Testis (tissue), 2 donors: ENCODE measurements at regions not wholly inside any gene's neighbourhood (a gene's known extent, or its start where the extent isn't known, plus 50 kb on each side); places are given as distances from the start of the nearest gene placed in this dataset.

Experiments used
- DNase-seq: peaks from one replicate; pipeline ENCODE4 v3.0.0-alpha.2; 2019
- H3K27ac ChIP-seq, 2 donors: fragments of 200-600 bp; sonication (generic); one replicate each; pipeline ENCODE4 v1.5.1; 2019
- H3K27me3 ChIP-seq: fragments of 200-600 bp; sonication (generic); one replicate; pipeline ENCODE4 v1.5.1; 2019
- H3K36me3 ChIP-seq: fragments of 200-600 bp; sonication (generic); one replicate; pipeline ENCODE4 v1.5.1; 2017; ENCODE audit warnings: low read depth; ENCODE audit errors: missing control alignments
- H3K4me1 ChIP-seq: fragments of 200-600 bp; sonication (generic); one replicate; pipeline ENCODE4 v1.5.1; 2019
- H3K4me3 ChIP-seq, 2 donors: fragments of 200-600 bp; sonication (generic); one replicate each; pipeline ENCODE4 v1.5.1; 2017 to 2019
- H3K9me3 ChIP-seq: fragments of 200-600 bp; sonication (generic); one replicate; pipeline ENCODE4 v1.5.1; 2017
- POLR2A ChIP-seq: fragments of 450-650 bp; IDR thresholded peaks from one replicate; pipeline ENCODE4 v1.6.1; 2017; ENCODE audit warnings: antibody characterized with exemption, mild to moderate bottlenecking, moderate library complexity
- WGBS, 2 donors: methylation state at CpG; one replicate each; pipeline ENCODE4 v1.1.5; 2018; 5-methylcytosine and 5-hydroxymethylcytosine counted together
- intact Hi-C: fragments of 100-400 bp; cut with DNase I; formaldehyde crosslinking; loops from one replicate; pipeline ENCODE4 v1.15.1; 2023; ENCODE audit warnings: low total_unique reads
- TF ChIP-seq, protein P1 (sequence below), 3 experiments: fragments of 450-650 bp in 2 of 3; fragments of 200-600 bp in 1 of 3; sonication (generic) in 1 of 3; IDR thresholded peaks; one replicate each; pipeline ENCODE4 v1.5.1; 2016 to 2019; ENCODE audit warnings: antibody characterized with exemption in 3 of 3, mild to moderate bottlenecking in 2 of 3, moderate library complexity in 1 of 3

DNA sequence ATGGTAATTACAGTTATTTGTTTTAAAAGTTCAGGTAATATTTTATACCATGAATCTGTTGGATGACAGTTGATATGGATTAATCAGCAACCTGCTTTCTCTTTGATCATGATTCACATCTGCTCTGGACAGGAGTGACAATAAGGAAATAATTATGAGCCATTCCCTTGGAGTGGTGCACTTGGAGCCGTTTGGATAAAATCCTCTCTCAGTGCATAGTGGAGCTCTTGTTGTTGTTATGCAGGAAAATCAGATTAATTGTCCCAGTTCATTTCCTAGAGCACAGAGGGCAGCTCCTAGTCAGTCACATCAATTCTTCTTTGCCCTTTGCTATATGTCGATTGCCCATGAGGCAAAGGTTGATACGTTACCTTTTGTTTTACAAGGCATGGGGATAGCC is 668.3 kb upstream of the NR3C2 start:
- H3K4me1 ChIP-seq = no peaks in the 10 kb centered on the region
- no peak for DNase-seq
- no peak overlapping the region for H3K27ac ChIP-seq
- intact Hi-C loops = no loop called here
- no peaks in the 10 kb centered on the region for H3K27me3 ChIP-seq
- TF ChIP-seq, protein P1, sequence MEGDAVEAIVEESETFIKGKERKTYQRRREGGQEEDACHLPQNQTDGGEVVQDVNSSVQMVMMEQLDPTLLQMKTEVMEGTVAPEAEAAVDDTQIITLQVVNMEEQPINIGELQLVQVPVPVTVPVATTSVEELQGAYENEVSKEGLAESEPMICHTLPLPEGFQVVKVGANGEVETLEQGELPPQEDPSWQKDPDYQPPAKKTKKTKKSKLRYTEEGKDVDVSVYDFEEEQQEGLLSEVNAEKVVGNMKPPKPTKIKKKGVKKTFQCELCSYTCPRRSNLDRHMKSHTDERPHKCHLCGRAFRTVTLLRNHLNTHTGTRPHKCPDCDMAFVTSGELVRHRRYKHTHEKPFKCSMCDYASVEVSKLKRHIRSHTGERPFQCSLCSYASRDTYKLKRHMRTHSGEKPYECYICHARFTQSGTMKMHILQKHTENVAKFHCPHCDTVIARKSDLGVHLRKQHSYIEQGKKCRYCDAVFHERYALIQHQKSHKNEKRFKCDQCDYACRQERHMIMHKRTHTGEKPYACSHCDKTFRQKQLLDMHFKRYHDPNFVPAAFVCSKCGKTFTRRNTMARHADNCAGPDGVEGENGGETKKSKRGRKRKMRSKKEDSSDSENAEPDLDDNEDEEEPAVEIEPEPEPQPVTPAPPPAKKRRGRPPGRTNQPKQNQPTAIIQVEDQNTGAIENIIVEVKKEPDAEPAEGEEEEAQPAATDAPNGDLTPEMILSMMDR (IDR thresholded peaks at IDR 0.05) = no peak
- TF ChIP-seq POLR2A = no peak
- H3K36me3 ChIP-seq = no peaks in the 10 kb centered on the region
- H3K4me3 ChIP-seq = no peak overlapping the region
- no peaks in the 10 kb centered on the region for H3K9me3 ChIP-seq
- 65 to 72% methylated on average over 3 of the region's 3 CpGs for WGBS, 2 donors

DNA sequence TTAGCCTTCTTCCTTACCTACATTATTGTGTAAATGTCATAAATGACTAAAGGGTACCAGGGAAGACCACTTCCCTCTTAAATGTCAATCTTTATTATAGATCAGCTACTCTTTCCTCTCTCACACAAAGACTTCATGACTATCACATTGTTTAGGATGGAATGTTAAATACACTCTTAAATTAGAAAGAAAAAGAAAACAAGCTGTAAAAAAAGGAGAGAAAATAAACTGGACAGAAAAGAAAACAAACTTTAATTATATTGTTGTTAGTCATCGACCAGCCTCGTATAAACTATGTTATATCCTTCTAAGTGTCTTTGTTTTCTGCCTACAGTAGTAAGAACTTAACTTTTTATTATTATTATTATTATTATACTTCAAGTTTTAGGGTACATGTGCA is 666.4 kb upstream of the NR3C2 start:
- TF ChIP-seq POLR2A = no peak
- TF ChIP-seq, protein P1 (IDR thresholded peaks at IDR 0.05) = no peak
- H3K27ac ChIP-seq = no peak overlapping the region
- no peak for DNase-seq
- no peaks in the 10 kb centered on the region for H3K36me3 ChIP-seq
- intact Hi-C loops = no loop called here
- H3K9me3 ChIP-seq = no peaks in the 10 kb centered on the region
- 86 to 88% methylated on average over 2 of the region's 2 CpGs for WGBS, 2 donors
- H3K27me3 ChIP-seq = no peaks in the 10 kb centered on the region
- no peaks in the 10 kb centered on the region for H3K4me1 ChIP-seq
- no peak overlapping the region for H3K4me3 ChIP-seq

DNA sequence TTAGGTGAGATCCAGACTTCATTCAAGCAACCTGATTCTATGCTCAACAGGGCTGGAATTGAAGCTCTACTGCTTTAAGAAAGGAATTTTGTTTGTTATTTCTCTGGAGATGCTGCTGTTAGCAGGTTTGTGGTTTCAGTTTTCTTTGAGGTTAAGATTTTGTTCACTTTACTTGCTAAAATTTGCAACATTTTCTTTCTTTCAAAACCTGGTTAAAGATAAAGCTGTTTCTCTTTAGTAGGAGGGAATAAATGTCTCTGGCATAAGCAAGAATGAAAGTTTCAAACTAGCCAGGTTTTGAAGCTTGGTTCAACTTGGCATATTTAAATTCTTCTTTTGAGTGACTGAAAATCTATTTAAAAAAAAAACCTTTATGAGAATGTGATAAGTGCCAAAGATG is 660.6 kb upstream of the NR3C2 start:
- no peak for DNase-seq
- Histone ChIP-seq H3K4me3 (no peak overlapping the region), H3K27me3 (no peaks in the 10 kb centered on the region), H3K9me3 (no peaks in the 10 kb centered on the region), H3K4me1 (no peaks in the 10 kb centered on the region), H3K27ac (no peak overlapping the region), H3K36me3 (no peaks in the 10 kb centered on the region)
- TF ChIP-seq, protein P1 (IDR thresholded peaks at IDR 0.05) = no peak
- TF ChIP-seq POLR2A = no peak
- intact Hi-C loops = no loop called here

DNA sequence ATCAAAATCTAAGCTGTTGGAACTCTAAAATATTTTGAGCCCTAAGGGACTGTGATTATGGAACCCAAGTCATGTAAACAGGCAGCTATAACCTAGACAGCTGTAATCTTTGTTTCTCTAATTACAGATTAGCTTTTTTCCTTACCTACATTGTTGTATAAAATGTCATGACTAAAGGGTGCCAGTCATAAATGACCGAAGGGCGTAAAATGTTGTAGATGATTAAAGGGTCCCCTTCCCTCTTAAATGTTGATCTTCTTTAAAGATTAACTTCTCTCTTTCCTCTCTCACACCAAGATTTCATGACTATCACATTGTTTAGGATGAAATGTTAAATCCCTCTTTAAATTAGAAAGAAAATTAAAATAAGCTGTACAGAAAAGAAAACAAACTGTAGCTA is 659.4 kb upstream of the NR3C2 start:
- TF ChIP-seq, protein P1 (IDR thresholded peaks at IDR 0.05) = no peak
- TF ChIP-seq POLR2A = no peak
- H3K4me3 ChIP-seq = no peak overlapping the region
- intact Hi-C loops = no loop called here
- no peak overlapping the region for H3K27ac ChIP-seq
- WGBS, 2 donors = 91 to 97% methylated on average over 2 of the region's 2 CpGs
- H3K9me3 ChIP-seq = no peaks in the 10 kb centered on the region
- no peaks in the 10 kb centered on the region for H3K27me3 ChIP-seq
- H3K4me1 ChIP-seq = no peaks in the 10 kb centered on the region
- DNase-seq = no peak
- no peaks in the 10 kb centered on the region for H3K36me3 ChIP-seq

DNA sequence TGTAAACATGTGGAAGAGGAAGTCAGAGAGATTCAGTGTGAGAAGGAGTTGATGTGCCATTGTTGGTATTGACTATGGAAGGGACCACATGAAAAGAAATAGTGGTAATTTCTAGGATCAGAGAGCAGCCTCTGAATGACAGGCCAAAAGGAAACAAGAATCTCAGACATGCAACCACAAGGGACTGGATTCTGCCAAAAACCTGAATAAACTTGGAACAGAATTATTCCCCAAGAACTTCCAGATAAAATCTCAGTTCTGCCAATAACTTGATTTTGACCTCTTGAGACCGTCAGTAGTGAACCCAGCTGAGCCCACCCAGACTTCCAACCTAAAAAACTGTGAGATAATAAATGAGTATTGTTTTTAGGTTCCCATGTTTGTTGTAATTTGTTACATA is 653.6 kb upstream of the NR3C2 start:
- 54 to 55% methylated on average over 1 of the region's 1 CpG for WGBS, 2 donors
- no peak for DNase-seq
- H3K36me3 ChIP-seq = no peaks in the 10 kb centered on the region
- H3K4me3 ChIP-seq = no peak overlapping the region
- H3K27me3 ChIP-seq = no peaks in the 10 kb centered on the region
- TF ChIP-seq POLR2A = no peak
- TF ChIP-seq, protein P1 (IDR thresholded peaks at IDR 0.05) = no peak
- intact Hi-C loops = no loop called here
- H3K4me1 ChIP-seq = no peaks in the 10 kb centered on the region
- no peaks in the 10 kb centered on the region for H3K9me3 ChIP-seq
- H3K27ac ChIP-seq = no peak overlapping the region
